HFFc6 (cell line): ENCODE measurements at regions not wholly inside any gene's neighbourhood (a gene's known extent, or its start where the extent isn't known, plus 50 kb on each side); places are given as distances from the start of the nearest gene placed in this dataset.
"Not testable (repeated sequence)": the region's sequence is repeated elsewhere in the genome, so short reads cannot be mapped to it uniquely, and the experiment has no call there.

Experiments
- DNase-seq: peaks from one replicate; pipeline ENCODE4 v3.0.0-alpha.2; 2018
- H3K27ac Mint-ChIP-seq: 2 replicates; pipeline ENCODE4 v1.8.0; 2020; ENCODE audit warnings: mild to moderate bottlenecking, mixed read lengths
- H3K27me3 Mint-ChIP-seq: 2 replicates; pipeline ENCODE4 v1.8.0; 2021; ENCODE audit warnings: mild to moderate bottlenecking, moderate library complexity, mixed read lengths; ENCODE audit not compliant: insufficient read depth
- H3K36me3 Mint-ChIP-seq: 2 replicates; pipeline ENCODE4 v1.8.0; 2021; ENCODE audit warnings: low read depth, mixed read lengths
- H3K4me1 Mint-ChIP-seq: 2 replicates; pipeline ENCODE4 v1.8.0; 2020; ENCODE audit warnings: low read depth, mixed read lengths
- H3K4me3 Mint-ChIP-seq: 2 replicates; pipeline ENCODE4 v1.8.0; 2020; ENCODE audit warnings: mild to moderate bottlenecking, moderate library complexity, mixed read lengths
- H3K9me3 Mint-ChIP-seq: 2 replicates; pipeline ENCODE4 v1.8.0; 2020; ENCODE audit warnings: mild to moderate bottlenecking, mixed read lengths
- TF ChIP-seq, protein P1 (sequence below): fragments of 200-600 bp; sonication (generic); IDR thresholded peaks from 2 replicates; pipeline ENCODE4 v1.5.0; 2021; ENCODE audit warnings: antibody characterized with exemption, mild to moderate bottlenecking

DNA sequence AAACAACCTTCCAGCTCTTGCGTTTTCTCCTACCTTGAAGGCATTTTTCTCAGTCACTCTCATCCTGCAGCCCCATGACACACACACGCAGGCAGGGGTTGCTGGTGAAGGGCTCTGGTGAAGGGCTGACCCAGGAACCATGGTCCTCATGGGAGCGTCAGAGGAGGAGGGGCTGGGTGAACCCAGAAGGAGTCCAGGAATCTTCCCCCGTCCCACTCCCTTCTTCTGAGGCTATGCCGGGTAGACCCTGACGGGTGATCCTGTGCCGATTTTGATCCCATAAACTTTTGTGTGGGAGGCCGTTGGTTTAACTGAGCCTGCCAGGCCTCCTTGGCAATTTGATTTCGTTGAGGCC lies 278.4 kb upstream of the FOXF1 start:
- H3K27me3 Mint-ChIP-seq, result peaks cover 32% of the 10 kb centered on the region
- H3K9me3 Mint-ChIP-seq, result peaks cover 6% of the 10 kb centered on the region; the same call in 1 of the 2 replicates
- H3K4me1 Mint-ChIP-seq, result peaks cover 12% of the 10 kb centered on the region
- DNase-seq, result no peak
- no peak overlapping the region for H3K4me3 Mint-ChIP-seq
- H3K36me3 Mint-ChIP-seq, result no peaks in the 10 kb centered on the region
- TF ChIP-seq, protein P1, sequence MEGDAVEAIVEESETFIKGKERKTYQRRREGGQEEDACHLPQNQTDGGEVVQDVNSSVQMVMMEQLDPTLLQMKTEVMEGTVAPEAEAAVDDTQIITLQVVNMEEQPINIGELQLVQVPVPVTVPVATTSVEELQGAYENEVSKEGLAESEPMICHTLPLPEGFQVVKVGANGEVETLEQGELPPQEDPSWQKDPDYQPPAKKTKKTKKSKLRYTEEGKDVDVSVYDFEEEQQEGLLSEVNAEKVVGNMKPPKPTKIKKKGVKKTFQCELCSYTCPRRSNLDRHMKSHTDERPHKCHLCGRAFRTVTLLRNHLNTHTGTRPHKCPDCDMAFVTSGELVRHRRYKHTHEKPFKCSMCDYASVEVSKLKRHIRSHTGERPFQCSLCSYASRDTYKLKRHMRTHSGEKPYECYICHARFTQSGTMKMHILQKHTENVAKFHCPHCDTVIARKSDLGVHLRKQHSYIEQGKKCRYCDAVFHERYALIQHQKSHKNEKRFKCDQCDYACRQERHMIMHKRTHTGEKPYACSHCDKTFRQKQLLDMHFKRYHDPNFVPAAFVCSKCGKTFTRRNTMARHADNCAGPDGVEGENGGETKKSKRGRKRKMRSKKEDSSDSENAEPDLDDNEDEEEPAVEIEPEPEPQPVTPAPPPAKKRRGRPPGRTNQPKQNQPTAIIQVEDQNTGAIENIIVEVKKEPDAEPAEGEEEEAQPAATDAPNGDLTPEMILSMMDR, result no peak
- no peak overlapping the region for H3K27ac Mint-ChIP-seq

DNA sequence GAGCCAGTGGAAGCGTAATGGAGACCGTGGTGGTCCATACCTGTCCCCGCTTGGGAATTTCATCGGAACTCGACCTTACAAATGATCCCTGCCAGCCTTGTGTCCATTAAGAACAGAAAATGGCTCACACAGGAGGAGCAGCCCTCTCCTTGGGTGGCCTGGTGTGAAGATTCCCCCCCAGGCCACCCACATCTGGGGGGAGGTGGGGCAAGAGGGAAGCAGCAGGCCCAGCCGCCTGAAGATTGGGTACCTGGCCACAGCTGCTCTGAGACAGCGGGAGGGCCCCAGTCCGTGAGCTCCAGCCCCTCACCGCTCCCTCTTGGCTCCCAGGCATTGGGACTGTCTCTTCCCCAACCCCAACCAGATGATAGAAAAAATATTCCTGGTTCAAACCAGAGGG lies 277.8 kb upstream of the FOXF1 start:
- peaks cover 32% of the 10 kb centered on the region for H3K27me3 Mint-ChIP-seq
- H3K9me3 Mint-ChIP-seq, result peaks cover 6% of the 10 kb centered on the region; the same call in 1 of the 2 replicates
- no peak overlapping the region for H3K4me3 Mint-ChIP-seq

DNA sequence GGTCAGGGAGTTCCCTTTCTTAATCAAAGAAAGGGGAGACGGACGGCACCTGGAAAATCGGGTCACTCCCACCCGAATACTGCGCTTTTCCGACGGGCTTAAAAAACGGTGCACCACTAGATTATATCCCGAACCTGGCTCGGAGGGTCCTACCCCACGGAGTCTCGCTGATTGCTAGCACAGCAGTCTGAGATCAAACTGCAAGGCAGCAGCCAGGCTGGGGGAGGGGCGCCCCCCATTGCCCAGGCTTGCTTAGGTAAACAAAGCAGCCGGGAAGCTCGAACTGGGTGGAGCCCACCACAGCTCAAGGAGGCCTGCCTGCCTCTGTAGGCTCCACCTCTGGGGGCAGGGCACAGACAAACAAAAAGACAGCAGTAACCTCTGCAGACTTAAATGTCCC lies 276.8 kb upstream of the FOXF1 start:
- H3K27me3 Mint-ChIP-seq, result peaks cover 32% of the 10 kb centered on the region
- not testable (repeated sequence) for H3K27ac Mint-ChIP-seq, H3K4me1 Mint-ChIP-seq, H3K4me3 Mint-ChIP-seq, H3K36me3 Mint-ChIP-seq, H3K9me3 Mint-ChIP-seq, DNase-seq

More for the DNA sequence above, 277.8 kb upstream of the FOXF1 start:
- peaks cover 9% of the 10 kb centered on the region for H3K4me1 Mint-ChIP-seq
- no peaks in the 10 kb centered on the region for H3K36me3 Mint-ChIP-seq
- DNase-seq, result no peak
- TF ChIP-seq, protein P1, result no peak
- no peak overlapping the region for H3K27ac Mint-ChIP-seq

DNA sequence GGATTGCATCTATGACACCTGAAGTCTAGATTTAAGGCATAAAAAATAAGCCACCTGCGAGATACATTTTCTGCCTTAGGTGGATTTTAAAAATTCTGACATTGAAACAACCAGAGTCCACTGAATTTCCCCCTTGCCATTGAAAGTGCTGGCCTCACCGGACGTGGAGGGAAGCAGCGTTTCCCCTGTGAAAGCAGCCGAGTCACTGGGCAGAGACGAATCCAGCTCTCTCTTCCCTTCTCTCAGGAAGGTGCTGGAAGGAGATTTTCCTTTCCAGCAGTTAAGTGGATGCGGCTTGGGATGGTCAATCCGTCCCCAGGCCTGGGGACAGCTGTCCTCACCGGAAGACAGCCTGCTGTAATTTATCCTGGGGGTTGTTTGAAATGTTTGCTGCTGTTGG lies 270.9 kb upstream of the FOXF1 start:
- TF ChIP-seq, protein P1, result no peak
- no peak for DNase-seq
- Mint-ChIP-seq H3K4me1 (peaks cover 4% of the 10 kb centered on the region; the same call in 1 of the 2 replicates), H3K9me3 (no peaks in the 10 kb centered on the region), H3K36me3 (no peaks in the 10 kb centered on the region), H3K27me3 (peaks cover 42% of the 10 kb centered on the region), H3K27ac (no peak overlapping the region), H3K4me3 (no peak overlapping the region)

DNA sequence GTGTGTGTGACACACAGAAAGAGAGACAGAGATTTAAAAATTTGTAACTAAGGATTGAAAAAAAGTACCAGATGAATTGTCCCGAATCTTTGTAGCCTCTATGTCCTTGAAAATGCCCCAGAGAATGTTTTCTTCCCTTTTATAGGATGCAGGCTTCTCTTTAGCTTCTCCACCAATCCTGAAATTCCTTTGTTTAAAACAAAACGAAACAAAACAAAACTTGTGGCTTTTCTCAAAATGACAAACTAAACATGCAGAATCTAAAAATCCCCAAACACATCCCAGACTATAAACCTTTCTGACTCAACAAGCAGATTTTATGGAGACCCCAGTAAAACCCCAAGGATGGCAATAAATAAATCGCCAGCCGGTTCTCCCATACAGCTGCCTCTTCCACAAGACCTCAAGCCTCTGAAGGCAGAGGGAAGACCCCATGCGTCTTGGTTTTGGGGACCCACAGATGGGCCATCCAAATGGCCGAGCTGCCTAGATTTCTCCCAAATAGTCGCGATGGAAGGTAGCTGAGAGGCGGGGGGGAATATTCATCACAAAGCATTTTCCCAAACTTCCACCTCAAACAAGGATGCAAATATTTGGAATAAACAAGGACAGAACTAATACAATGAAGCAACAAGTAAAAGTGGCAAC lies 269.5 kb upstream of the FOXF1 start:
- TF ChIP-seq, protein P1, result no peak
- Mint-ChIP-seq H3K9me3 (no peaks in the 10 kb centered on the region), H3K4me3 (no peak overlapping the region), H3K27me3 (peaks cover 47% of the 10 kb centered on the region), H3K4me1 (peaks cover 4% of the 10 kb centered on the region; the same call in 1 of the 2 replicates), H3K27ac (no peak overlapping the region), H3K36me3 (no peaks in the 10 kb centered on the region)
- DNase-seq, result no peak

DNA sequence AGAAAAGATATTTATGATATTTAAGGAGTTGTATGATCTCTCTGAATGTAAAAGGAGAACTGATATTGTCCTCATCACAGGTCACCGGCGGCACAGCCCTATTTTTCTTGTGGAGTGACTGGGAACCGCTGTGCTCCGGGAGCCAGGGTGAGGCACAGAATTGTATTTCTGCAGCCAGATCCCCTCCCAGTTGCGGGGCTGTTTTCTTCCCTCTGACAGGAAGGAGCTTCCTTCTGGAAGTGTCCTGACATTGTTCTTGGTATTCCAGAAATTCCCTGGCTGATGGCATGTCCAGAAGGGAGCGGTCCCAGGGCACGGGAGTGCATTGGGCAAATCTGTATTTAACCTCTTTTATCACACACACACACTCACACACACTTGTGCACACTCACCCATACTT lies 268.6 kb upstream of the FOXF1 start:
- H3K36me3 Mint-ChIP-seq, result no peaks in the 10 kb centered on the region
- H3K27ac Mint-ChIP-seq, result no peak overlapping the region
- DNase-seq, result no peak
- H3K27me3 Mint-ChIP-seq, result peaks cover 55% of the 10 kb centered on the region
- TF ChIP-seq, protein P1, result no peak
- peaks cover 4% of the 10 kb centered on the region; the same call in 1 of the 2 replicates for H3K4me1 Mint-ChIP-seq
- no peak overlapping the region for H3K4me3 Mint-ChIP-seq
- no peaks in the 10 kb centered on the region for H3K9me3 Mint-ChIP-seq
